ENCODE measurements at regions not wholly inside any gene's neighbourhood (a gene's known extent, or its start where the extent isn't known, plus 50 kb on each side); places are given as distances from the start of the nearest gene placed in this dataset.
"Not testable (repeated sequence)": the region's sequence is repeated elsewhere in the genome, so short reads cannot be mapped to it uniquely, and the experiment has no call there.

DNA sequence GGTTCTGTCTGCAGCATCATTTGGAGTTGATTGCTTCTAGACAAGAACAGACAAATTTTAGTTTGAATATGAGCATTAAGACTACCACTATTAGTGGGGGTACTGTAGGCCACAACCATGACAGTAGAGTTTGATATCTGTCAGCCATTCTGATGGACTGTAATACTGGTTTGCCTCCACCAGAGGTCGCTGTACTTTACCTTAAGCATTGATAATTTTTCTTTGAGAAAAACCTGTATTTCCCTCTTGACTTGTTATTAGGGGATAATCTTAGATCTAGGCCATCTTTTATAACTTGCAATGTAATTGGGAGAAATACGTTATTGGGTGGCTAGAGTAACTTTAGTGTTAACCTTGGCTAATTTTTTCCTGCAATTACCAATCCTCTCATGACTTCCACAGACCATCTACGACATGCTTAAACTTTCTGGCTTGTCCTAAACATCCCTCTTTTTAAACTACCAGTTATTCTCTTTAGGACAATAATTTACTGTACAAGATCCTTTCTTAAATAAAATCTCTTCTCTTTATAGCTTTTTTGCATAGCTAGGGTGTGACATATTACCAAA is 562.4 kb downstream of the MAGEB5 start:
- DNase-seq (no peak), ATAC-seq (ENCODE audit: low read depth in 2 of 2) (no peak)
- Mint-ChIP-seq H3K36me3 (no peaks in the 10 kb centered on the region), H3K27ac (no peak overlapping the region), H3K4me1 (no peaks in the 10 kb centered on the region), H3K4me3 (no peak overlapping the region), H3K9me3 (peaks cover 5 to 15% (median 9%) of the 10 kb centered on the region in 7 donors), H3K27me3 (no peaks in the 10 kb centered on the region)

DNA sequence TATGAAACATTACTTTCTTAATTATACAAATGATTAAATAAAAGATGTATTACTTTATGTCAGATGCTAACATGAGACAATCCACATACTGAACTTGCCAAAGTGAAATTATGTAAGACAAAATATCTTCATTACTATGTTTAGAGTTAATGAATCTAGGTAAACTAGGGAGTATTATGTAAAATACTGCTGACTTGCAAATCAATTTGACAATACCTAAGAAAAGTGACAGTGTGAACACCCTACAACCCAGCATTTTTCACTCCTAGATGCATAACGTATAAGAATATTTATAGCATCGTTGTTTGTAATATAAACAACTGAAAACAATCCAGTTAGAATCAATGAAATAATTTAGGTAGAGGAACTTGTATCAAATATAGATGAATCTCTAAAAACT is 546.3 kb downstream of the MAGEB5 start:
- Mint-ChIP-seq H3K27me3 (no peaks in the 10 kb centered on the region), H3K27ac (no peak overlapping the region), H3K9me3 (peaks cover 0 to 9% (median 1%) of the 10 kb centered on the region in 7 donors), H3K4me1 (no peaks in the 10 kb centered on the region), H3K36me3 (no peaks in the 10 kb centered on the region), H3K4me3 (no peak overlapping the region)
- ATAC-seq (ENCODE audit: low read depth in 2 of 2) (no peak), DNase-seq (no peak)

DNA sequence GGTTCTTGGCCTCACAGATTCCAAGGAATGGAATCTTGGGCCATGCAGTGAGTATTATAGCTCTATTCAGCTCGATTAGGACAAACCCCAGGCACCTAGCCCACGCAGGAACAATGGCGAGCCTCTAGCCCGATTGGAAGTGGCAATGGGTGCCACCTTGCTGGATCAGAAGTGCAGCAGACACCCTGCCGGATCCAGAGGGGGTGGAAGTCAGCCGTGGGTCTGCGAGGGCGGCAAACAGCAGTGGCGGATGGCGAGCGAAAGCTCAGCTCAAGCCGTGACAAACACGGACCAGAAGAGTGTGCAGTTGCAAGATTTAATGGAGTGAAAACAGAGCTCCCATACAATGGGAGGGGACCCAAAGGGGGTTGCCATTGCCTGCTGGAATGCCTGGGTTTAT is 539.8 kb downstream of the MAGEB5 start:
- not testable (repeated sequence) for H3K27ac Mint-ChIP-seq; H3K9me3 Mint-ChIP-seq; ATAC-seq (ENCODE audit: low read depth in 2 of 2); H3K27me3 Mint-ChIP-seq; DNase-seq; H3K4me3 Mint-ChIP-seq; H3K36me3 Mint-ChIP-seq; H3K4me1 Mint-ChIP-seq

DNA sequence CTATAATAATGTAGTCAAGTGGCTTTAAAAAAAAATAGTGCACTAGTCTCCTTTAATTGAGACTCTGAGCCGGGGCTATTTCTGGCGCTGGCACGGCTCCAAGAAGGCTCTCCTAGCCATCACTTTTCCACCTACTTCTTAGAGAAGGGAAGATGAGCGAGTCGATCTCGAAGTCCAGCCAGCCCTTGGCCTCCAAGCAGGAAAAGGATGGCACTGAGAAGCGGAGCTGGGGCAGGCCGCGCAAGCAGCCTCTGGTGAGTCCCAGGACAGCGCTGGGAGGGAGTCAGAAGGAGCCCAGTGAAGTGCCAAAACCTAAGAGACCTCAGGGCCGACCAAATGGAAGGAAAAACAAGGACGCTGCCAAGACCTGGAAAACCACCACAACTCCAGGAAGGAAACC is 531.9 kb downstream of the MAGEB5 start:
- no peaks in the 10 kb centered on the region for H3K36me3 Mint-ChIP-seq
- no peak for DNase-seq
- no peak overlapping the region for H3K27ac Mint-ChIP-seq
- ATAC-seq (ENCODE audit: low read depth in 2 of 2), result no peak
- H3K27me3 Mint-ChIP-seq, result no peaks in the 10 kb centered on the region
- H3K4me3 Mint-ChIP-seq, result no peak overlapping the region
- H3K9me3 Mint-ChIP-seq, result peaks cover 0 to 8% (median 2%) of the 10 kb centered on the region in 7 donors
- no peaks in the 10 kb centered on the region for H3K4me1 Mint-ChIP-seq

DNA sequence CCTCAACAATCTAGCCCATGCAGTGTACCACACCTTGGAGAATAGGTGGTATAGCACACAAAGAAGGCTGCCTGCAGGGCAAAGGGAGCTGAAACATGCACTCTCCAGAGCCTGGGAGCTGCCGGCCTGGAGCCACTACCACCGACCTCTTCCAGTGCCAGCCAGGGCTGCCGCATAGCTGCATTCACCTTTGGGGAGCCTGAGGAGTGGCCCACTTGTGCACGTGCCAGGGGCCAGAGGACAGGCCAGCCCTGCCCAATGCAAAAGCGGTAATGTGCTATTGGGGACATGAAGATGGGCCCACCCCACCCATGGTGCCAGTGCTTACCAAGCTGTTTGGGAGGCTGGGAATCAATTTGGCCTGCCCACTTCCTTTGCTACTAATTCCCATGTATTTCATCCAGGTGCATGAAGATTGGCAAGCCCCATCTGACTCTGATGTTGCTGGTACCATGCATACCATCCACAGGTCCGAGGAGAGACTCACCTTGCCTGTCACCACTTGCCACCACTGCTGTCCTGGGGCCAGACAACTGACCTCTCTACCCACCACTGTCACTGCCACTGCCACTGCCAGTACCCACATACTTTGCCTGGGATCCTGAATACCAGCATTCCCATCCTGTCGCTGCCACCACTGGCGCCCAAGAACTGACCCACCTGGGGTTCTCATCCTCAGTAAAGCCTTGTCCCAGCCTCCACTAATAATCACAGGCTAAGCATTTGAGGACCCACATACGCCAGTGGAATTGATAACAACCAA is 506.9 kb downstream of the MAGEB5 start:
- H3K4me3 Mint-ChIP-seq, result no peak overlapping the region
- DNase-seq (no peak), ATAC-seq (ENCODE audit: low read depth in 2 of 2) (no peak)
- no peaks in the 10 kb centered on the region for H3K4me1 Mint-ChIP-seq
- H3K27ac Mint-ChIP-seq, result no peak overlapping the region
- H3K27me3 Mint-ChIP-seq, result no peaks in the 10 kb centered on the region
- peaks cover 0 to 6% (median 2%) of the 10 kb centered on the region in 7 donors for H3K9me3 Mint-ChIP-seq
- no peaks in the 10 kb centered on the region for H3K36me3 Mint-ChIP-seq

DNA sequence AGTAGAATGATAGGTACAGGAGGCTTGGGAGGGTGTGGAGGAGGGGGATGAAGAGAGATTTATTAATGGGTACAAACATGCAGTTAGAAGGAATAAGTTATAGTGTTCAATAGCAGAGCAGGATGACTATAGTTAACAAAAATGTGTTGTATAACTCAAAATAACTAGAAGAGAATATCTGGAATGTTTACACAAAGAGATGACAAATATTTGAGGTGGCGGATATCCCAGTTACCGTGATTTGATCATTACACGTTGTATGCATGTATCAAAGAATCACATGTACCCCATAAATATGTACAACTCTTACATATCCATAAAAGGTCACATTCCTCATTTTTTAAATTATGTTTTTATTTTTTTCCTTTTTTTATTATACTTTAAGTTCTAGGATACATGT is 456.6 kb downstream of the MAGEB5 start:
- H3K4me3 Mint-ChIP-seq, result no peak overlapping the region
- H3K4me1 Mint-ChIP-seq, result no peaks in the 10 kb centered on the region
- no peaks in the 10 kb centered on the region for H3K27me3 Mint-ChIP-seq
- no peaks in the 10 kb centered on the region for H3K36me3 Mint-ChIP-seq
- no peak overlapping the region for H3K27ac Mint-ChIP-seq
- H3K9me3 Mint-ChIP-seq, result peaks cover 0 to 9% (median 2%) of the 10 kb centered on the region in 7 donors
- no peak for ATAC-seq (ENCODE audit: low read depth in 2 of 2)
- DNase-seq, result no peak

DNA sequence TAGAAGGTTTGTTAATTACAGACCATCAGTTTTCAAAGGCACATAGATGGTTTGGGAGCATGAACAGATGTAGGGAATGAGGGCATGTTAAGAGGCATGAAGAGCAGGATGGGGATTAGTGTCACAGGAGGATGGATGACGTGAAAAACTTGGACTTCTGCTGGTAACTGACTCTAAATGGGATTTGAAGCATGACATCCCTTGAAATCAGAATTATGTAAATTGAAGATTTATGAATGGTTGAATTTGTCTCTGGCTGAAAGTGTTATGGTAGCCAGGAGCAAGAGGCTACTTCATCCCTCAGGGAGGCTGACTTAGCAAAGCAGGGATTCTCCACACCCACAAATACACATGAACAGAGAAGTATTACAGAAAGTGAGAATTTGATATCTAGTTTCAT is 454.6 kb downstream of the MAGEB5 start:
- Mint-ChIP-seq H3K4me3 (no peak overlapping the region), H3K27me3 (no peaks in the 10 kb centered on the region), H3K36me3 (no peaks in the 10 kb centered on the region), H3K9me3 (peaks cover 0 to 9% (median 0%) of the 10 kb centered on the region in 7 donors), H3K4me1 (no peaks in the 10 kb centered on the region), H3K27ac (no peak overlapping the region)
- DNase-seq, result no peak
- no peak for ATAC-seq (ENCODE audit: low read depth in 2 of 2)

DNA sequence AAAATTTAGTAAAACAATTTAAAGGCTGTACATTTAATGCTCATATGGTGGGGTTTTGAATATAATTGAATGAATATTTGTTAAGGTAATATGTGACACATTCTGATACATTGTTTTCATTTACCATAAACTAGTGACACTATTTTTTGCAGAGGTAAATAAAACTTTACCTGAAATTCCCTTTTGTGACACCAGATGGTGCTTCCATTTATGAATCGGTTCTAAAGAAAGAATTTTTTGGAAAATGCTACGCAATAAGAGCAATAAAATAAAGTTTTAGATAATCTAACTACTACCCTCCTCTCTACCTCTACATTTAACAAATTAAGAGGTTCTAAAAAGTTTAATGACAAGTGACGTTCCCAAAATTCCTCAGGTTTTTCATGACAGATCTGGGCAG is 448.9 kb downstream of the MAGEB5 start:
- Mint-ChIP-seq H3K36me3 (no peaks in the 10 kb centered on the region), H3K4me3 (no peak overlapping the region), H3K27me3 (no peaks in the 10 kb centered on the region), H3K4me1 (no peaks in the 10 kb centered on the region), H3K27ac (no peak overlapping the region), H3K9me3 (peaks cover 0 to 6% (median 0%) of the 10 kb centered on the region in 7 donors)
- DNase-seq (no peak), ATAC-seq (ENCODE audit: low read depth in 2 of 2) (no peak)

DNA sequence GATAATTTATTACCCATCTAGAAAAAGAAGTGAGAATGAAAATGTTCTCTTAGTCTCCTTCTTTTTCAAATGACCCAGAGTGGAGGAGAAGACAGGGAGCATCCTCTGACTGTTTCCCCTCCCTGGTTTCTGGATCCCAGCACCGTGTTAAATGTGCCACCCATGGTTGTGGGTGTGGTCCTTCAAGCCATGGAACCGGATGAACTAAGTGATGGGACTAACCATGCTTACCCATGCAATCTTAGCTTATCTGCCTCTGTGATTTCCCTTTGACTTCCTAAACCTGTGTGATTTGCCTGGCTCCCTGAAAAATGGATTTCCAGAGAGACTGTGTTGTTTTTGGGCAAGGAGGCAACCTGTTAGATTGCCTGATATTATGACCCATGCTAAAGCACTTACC is 437.1 kb downstream of the MAGEB5 start:
- Mint-ChIP-seq H3K27me3 (no peaks in the 10 kb centered on the region), H3K27ac (no peak overlapping the region), H3K36me3 (no peaks in the 10 kb centered on the region), H3K4me1 (no peaks in the 10 kb centered on the region), H3K4me3 (no peak overlapping the region), H3K9me3 (peaks cover 0 to 26% (median 9%) of the 10 kb centered on the region in 7 donors)
- ATAC-seq (ENCODE audit: low read depth in 2 of 2), result no peak
- no peak for DNase-seq

DNA sequence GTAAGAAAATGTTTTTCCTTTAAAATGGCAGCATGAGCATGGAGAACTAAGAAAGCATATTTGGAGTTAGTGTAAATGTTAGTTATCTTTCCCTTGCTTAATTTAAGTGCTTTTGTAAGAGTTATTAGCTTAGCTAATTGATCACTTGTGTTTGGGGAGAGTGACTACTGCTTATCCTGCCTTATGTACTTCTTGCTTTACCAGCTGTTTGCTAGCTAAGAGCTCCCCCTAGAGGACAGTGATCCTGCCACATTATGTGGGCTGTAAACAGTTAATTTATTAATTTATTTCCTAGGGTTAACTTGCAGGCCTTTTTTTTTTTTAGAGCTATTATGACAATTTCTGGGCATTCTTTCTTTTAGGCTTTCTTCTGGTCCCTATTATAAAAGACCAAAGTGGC is 435.8 kb downstream of the MAGEB5 start:
- no peaks in the 10 kb centered on the region for H3K36me3 Mint-ChIP-seq
- H3K27ac Mint-ChIP-seq, result no peak overlapping the region
- ATAC-seq (ENCODE audit: low read depth in 2 of 2) (no peak), DNase-seq (no peak)
- peaks cover 0 to 24% (median 10%) of the 10 kb centered on the region in 7 donors for H3K9me3 Mint-ChIP-seq
- H3K4me1 Mint-ChIP-seq, result no peaks in the 10 kb centered on the region
- H3K4me3 Mint-ChIP-seq, result no peak overlapping the region
- H3K27me3 Mint-ChIP-seq, result no peaks in the 10 kb centered on the region

DNA sequence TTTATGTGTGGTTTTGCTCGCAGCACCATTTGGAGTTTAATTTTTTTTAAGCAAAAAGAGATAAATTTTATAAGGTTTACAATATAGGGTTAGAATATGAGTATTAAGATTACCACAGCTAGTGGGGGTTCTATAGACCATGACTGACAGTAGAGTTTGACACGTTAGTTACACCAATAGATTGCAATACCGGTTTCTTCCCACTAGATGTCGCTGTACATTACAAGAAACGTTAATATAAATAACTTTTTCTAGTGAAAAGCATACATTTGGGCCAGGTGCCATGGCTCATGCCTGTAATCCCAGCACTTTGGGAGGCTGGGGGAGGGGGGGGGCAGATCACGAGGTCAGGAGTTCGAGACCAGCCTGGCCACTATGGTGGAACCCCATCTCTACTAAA is 433.6 kb downstream of the MAGEB5 start:
- Mint-ChIP-seq H3K36me3 (no peaks in the 10 kb centered on the region), H3K27ac (no peak overlapping the region), H3K4me1 (no peaks in the 10 kb centered on the region), H3K4me3 (no peak overlapping the region), H3K27me3 (no peaks in the 10 kb centered on the region), H3K9me3 (peaks cover 0 to 24% (median 7%) of the 10 kb centered on the region in 7 donors)
- no peak for ATAC-seq (ENCODE audit: low read depth in 2 of 2)
- DNase-seq, result no peak

DNA sequence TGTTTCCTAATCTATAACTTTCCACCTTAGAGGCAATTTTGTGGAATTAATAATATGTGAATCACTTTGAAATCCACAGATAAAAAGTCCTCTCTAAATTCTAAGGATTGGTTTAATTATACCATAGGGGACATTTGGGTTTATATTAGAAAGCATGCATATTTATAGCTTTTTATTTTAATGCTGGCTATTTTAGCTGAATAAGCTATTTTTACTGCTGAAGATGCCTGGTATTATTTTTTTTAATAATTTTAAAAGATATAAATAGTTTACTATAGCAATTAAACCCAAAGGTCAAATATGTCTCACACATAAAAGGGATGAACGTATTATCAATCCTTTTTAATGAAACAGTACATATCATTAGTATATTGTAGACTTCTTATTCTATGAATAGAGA is 415.4 kb downstream of the MAGEB5 start:
- Mint-ChIP-seq H3K36me3 (no peaks in the 10 kb centered on the region), H3K27ac (no peak overlapping the region), H3K4me3 (no peak overlapping the region), H3K4me1 (no peaks in the 10 kb centered on the region), H3K27me3 (no peaks in the 10 kb centered on the region), H3K9me3 (peaks cover 0 to 4% (median 3%) of the 10 kb centered on the region in 7 donors)
- no peak for ATAC-seq (ENCODE audit: low read depth in 2 of 2)
- DNase-seq, result no peak

DNA sequence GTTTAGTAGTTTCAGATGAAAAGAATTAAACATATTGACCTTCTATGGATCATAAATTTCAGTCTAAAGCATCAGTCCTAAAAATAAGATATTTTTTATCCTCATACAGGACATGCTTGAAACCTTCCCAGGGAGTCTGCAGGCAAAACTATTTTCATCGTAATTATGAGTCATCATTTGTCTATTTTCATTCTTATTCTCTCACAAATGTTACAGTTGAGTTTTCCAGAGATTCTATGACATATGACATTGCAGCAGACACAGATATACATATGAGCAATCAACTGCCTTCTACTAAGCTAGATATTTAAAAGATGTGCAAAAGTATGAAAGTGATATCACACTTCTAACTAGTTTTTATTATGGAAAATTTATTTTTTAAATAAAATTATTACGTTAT is 398.0 kb downstream of the MAGEB5 start:
- no peaks in the 10 kb centered on the region for H3K4me1 Mint-ChIP-seq
- no peak for DNase-seq
- H3K36me3 Mint-ChIP-seq, result no peaks in the 10 kb centered on the region
- H3K27me3 Mint-ChIP-seq, result no peaks in the 10 kb centered on the region
- H3K4me3 Mint-ChIP-seq, result no peak overlapping the region
- H3K9me3 Mint-ChIP-seq, result peaks cover 0 to 6% (median 0%) of the 10 kb centered on the region in 7 donors
- no peak overlapping the region for H3K27ac Mint-ChIP-seq
- ATAC-seq (ENCODE audit: low read depth in 2 of 2), result no peak

DNA sequence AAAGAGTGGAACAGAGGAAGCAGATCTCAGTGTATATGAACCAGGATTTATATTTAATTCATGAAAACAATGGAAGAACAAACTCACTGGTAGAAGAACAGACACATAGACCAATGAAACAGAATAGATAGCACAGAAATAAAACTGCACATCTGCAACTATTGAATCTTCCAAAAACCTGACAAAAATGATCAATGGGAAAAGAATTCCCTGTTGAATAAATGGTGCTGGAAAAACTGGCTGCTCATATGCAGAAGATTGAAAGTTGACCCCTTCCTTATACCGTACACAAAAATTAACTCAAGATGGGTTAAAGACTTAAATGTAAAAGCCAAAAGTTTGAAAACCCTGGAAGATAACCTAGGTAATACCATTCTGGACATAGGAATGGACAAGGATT is 391.0 kb downstream of the MAGEB5 start:
- peaks cover 0 to 10% (median 0%) of the 10 kb centered on the region in 7 donors for H3K9me3 Mint-ChIP-seq
- no peaks in the 10 kb centered on the region for H3K36me3 Mint-ChIP-seq
- ATAC-seq (ENCODE audit: low read depth in 2 of 2), result no peak
- H3K27me3 Mint-ChIP-seq, result no peaks in the 10 kb centered on the region
- no peak for DNase-seq
- no peak overlapping the region for H3K27ac Mint-ChIP-seq
- no peak overlapping the region for H3K4me3 Mint-ChIP-seq
- no peaks in the 10 kb centered on the region for H3K4me1 Mint-ChIP-seq

All from naive B cell (primary cell).